ENCODE measurements at regions not wholly inside any gene's neighbourhood (a gene's known extent, or its start where the extent isn't known, plus 50 kb on each side); places are given as distances from the start of the nearest gene placed in this dataset.
"Not testable (repeated sequence)": the region's sequence is repeated elsewhere in the genome, so short reads cannot be mapped to it uniquely, and the experiment has no call there.

DNA sequence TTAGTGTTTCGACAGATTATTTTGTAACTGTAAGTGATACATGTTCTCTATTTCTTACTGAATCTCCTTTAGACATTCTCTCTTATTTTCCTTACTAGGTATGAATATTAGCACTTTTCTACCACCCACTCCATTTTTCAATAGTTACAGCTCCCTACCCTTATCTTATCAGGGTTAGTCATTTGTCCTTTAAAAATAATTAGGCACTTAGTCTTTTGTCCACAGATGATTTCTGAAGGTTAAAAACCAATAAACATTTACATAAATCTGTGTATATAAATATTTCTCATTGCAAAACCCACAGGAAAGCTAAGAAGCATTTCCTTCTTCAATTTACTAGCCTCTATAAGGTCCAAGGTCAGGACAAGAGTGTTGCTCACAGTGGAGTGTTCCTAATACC lies 624.1 kb upstream of the MIR17HG start:
- ATAC-seq (ENCODE audit: poor library complexity) = no peak
- DNase-seq = no peak
- intact Hi-C loops (cut with DNase I) = no loop called here

GRCh38 chr13:90726375-90726774 lies 621.1 kb upstream of the MIR17HG start:
- no peak for DNase-seq
- ATAC-seq (ENCODE audit: poor library complexity) = no peak
- intact Hi-C loops (cut with DNase I) = no loop called here

DNA sequence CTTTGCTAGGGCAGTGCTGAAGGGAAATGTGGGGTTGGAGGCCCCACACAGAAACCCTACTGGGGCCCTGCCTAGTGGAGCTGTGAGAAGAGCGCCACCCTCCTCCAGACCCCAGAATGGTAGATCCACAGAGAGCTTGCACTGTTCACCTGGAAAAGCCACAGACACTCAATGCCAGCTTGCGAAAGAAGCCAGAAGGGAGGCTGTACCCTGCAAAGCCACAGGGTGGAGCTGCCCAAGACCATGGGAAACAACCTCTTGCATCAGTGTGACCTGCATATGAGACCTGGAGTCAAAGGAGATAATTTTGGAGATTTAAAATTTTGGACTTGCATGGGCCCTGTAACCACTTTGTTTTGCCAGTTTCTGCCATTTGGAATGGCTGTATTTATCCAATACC lies 615.4 kb upstream of the MIR17HG start:
- DNase-seq = peak; percentile 13
- intact Hi-C loops (cut with DNase I) = no loop called here
- no peak for ATAC-seq (ENCODE audit: poor library complexity)

- intact Hi-C loops (cut with DNase I); ATAC-seq (ENCODE audit: poor library complexity); DNase-seq: not testable (repeated sequence)
These were observed 613.0 kb upstream of the MIR17HG start for GRCh38 chr13:90734497-90734896.

GRCh38 chr13:90738881-90739280 lies 608.6 kb upstream of the MIR17HG start:
- ATAC-seq (ENCODE audit: poor library complexity) (no peak), DNase-seq (no peak)
- intact Hi-C loops (cut with DNase I) = no loop called here

DNA sequence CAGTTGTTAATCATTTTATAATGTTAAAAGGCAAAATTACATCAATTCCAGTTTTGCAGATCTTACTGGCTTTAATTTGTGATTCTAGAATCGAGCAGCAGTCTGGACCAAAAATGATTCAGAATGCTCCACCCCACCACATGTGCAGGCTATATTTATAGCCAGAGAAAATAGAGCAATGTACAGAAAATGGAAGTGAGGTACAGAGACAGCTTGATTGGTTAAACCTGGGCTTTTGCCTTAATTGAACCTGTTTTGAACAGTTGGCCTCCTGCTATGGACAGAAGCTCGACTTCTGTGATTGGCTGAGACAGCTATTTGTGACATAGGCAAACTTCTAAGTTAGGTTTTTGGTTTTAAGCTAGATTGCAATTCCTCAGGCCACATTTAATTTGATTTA lies 607.4 kb upstream of the MIR17HG start:
- ATAC-seq (ENCODE audit: poor library complexity) (no peak), DNase-seq (no peak)
- intact Hi-C loops (cut with DNase I) = no loop called here

DNA sequence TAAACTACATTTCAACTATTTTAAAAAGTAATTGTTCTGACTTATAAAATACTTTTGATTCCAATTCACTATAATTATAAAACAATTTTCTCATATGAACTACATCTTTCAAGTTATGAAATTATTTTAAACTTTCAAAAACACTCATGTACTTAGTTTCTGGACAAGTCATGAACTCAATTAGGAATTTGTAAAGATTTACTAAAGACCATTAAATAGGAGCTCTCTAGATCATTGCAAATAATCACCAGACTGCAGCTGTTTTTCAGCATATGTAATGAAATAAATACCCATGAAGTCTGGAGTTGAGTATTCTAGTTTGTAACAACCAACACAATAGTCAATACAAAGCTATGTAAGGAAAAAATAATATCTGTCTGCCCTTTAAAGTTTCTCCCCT lies 605.1 kb upstream of the MIR17HG start:
- no peak for ATAC-seq (ENCODE audit: poor library complexity)
- intact Hi-C loops (cut with DNase I) = no loop called here

DNA sequence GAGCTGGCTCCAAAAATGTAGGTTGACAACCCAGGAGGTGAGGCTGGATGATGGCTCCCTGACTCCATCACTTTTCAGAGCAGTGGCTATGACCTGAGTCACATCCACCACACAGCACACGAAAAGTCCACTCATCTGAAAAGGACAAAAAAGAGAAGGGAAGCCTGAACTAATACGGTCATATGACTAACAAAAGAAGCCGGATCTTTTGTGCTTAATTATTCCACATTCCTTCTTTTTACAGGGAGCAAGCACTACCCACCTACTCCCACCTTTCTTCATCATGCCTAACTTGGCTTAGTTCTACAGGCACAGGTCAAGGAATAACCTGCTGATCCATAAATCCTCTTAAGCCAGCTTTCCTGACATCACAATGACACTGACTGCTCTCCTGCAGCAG lies 601.3 kb upstream of the MIR17HG start:
- DNase-seq (no peak), ATAC-seq (ENCODE audit: poor library complexity) (no peak)
- intact Hi-C loops (cut with DNase I) = no loop called here

More for the DNA sequence above, 605.1 kb upstream of the MIR17HG start:
- no peak for DNase-seq

DNA sequence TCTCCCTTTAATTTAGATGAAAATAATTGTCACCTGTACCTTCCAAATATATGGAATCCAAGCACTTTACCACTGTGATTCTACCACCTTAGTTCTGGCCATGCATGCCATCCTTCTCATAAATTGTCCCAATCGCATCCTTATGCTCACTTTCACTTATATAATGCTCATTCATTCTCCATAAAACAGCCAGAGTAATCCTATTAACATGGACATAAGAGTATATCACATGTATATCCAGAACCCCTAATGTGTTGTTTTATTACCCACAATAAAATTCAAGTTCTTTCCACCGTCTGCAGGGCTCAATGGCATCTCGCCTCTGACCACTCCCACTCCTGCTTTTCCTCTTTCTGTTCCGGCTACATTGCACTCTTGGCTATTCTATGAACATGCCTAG lies 597.5 kb upstream of the MIR17HG start:
- ATAC-seq (ENCODE audit: poor library complexity) = no peak
- no peak for DNase-seq
- intact Hi-C loops (cut with DNase I) = no loop called here

GRCh38 chr13:90751026-90751425 lies 596.5 kb upstream of the MIR17HG start:
- no peak for ATAC-seq (ENCODE audit: poor library complexity)
- DNase-seq = no peak
- intact Hi-C loops (cut with DNase I) = no loop called here

GRCh38 chr13:90752070-90752469 lies 595.4 kb upstream of the MIR17HG start:
- DNase-seq = no peak
- intact Hi-C loops (cut with DNase I) = no loop called here
- ATAC-seq (ENCODE audit: poor library complexity) = no peak

GRCh38 chr13:90757127-90757680 lies 590.3 kb upstream of the MIR17HG start:
- no peak for ATAC-seq (ENCODE audit: poor library complexity)
- intact Hi-C loops (cut with DNase I) = no loop called here
- no peak for DNase-seq

GRCh38 chr13:90760639-90761038 lies 586.8 kb upstream of the MIR17HG start:
- intact Hi-C loops (cut with DNase I) = no loop called here
- ATAC-seq (ENCODE audit: poor library complexity) = no peak

DNA sequence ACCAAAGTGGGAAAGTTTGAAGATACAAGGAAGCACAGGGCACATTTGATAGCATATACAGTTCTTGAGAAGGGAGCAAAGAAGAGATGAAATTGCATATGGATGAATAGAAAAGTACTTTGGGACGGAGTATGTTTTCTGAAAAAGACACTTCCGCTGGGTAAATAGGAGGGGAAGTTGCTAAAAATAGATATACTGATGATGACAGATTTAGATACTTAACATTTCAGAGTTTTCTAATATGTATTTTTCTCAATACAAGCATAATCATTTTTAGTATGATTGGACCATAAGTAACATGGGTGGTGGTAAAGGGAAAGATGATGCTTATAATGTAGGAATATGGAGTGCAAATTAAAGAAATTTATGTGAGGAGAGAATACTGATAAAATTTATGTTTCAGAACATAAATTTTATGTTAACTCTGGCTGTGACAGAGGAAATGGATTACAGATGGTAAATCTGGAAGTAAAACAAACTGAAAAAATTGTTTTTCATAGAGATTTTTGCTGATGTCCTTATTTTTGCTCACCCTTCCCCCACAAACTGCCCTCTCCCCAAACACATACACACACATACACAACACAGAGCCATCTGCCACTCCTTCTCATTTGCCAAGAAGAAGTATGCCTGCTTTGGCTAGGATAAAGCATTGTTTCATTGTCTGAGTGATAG lies 583.9 kb upstream of the MIR17HG start:
- intact Hi-C loops (cut with DNase I) = no loop called here
- no peak for ATAC-seq (ENCODE audit: poor library complexity)
- DNase-seq = no peak

More at GRCh38 chr13:90760639-90761038, 586.8 kb upstream of the MIR17HG start:
- DNase-seq = no peak

DNA sequence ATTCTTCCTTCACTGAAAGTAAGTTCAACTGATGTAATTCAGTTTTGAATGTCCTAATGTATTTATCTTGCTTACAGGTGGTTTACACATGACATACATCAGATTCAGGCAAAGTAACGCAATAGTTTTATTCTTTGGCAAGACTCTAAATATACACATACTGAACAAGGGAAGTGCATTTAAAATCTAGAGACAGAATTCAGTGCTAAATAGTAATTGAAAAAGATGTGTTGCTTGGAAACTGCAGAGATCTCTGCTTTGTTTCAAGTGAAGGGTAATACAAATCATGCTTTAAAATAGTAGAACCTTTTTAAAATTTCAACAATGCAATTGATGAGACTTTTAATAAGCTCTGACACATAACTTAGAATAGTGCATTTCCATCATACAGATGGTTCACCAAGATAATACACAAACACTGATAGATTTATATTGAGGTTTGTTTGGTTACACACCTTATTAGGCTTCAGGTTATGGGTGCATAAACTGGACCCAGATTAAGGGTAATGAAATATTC lies 581.0 kb upstream of the MIR17HG start:
- ATAC-seq (ENCODE audit: poor library complexity) = no peak
- intact Hi-C loops (cut with DNase I) = no loop called here
- no peak for DNase-seq

DNA sequence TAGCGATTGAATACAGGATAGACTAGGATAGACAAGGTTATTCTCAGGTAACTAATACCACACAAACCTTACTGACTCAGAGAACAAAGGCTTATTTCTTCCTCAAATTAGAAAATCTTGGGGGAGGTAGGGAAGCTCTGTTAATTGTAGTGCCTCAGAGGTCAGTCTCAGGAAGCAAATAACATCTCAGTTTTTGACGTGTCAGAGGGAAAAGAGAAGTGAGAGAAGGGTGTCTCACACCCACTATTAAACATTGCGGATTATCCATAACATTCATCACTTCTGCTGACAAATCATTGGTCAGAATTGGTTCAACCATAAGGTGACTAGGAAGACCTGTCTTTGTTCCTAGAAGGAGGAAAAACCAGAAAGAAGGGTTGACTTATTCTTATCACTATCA lies 579.4 kb upstream of the MIR17HG start:
- ATAC-seq (ENCODE audit: poor library complexity) = no peak
- DNase-seq = no peak
- intact Hi-C loops (cut with DNase I) = no loop called here

DNA sequence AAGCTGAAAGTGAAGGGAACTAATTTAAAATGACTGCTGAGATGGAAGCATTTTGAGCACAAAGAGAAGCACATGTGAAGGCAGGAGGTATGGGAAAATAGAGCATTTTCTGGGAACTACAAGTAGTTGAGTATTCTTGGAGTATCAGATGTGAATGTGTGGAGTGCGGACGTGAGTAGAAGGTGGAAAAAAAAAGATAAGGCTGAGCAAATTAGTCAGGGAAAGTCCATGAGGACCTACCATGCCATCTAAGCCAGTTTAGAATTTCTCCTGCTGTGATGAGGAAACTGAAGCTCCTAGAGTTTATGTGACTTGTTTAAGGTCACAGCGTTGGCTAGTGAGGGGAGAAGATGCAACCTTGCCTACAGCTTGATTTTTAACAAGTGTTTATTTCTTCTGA lies 578.1 kb upstream of the MIR17HG start:
- intact Hi-C loops (cut with DNase I) = no loop called here

DNA sequence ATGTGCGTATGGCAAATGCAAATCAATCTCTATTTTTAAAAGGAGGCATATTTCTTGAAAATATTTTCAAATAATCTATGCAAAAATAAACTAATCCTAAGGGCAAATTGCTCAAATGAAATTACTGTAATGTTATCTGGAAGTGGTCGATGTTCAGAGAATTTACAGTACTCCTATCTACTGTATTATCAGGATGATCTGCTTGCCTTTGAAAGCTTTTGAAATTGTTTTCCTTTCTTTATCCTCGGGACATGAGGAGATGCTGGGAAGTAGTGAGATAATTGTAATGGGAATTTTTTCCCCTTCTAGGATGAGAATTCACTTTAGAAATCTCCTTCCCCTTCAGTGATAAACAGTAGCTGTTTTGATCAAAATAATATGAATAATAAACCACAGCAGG lies 577.2 kb upstream of the MIR17HG start:
- ATAC-seq (ENCODE audit: poor library complexity) = no peak

More for the DNA sequence above, 578.1 kb upstream of the MIR17HG start:
- no peak for DNase-seq
- ATAC-seq (ENCODE audit: poor library complexity) = no peak

DNA sequence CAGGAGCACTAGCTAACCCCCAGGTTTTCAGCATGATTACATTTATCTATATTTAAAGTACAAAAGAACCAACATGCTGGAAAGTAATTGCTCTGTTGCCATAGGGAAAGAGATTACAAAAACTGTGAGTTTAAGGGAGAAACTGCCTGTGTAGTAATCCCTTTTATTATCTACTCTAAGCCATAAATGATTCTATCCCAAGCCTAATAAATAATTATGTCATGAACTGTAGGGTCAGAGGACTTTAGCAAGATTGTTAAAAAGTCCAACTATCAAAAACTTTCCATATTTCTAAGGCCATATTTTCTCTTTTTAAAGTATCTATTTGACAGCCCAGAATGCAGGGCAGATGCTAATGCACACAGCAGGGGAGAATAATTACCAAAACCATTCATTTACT lies 573.8 kb upstream of the MIR17HG start:
- intact Hi-C loops (cut with DNase I) = no loop called here
- DNase-seq (no peak), ATAC-seq (ENCODE audit: poor library complexity) (no peak)

More for the DNA sequence above, 577.2 kb upstream of the MIR17HG start:
- intact Hi-C loops (cut with DNase I) = no loop called here
- DNase-seq = no peak

- intact Hi-C loops (cut with DNase I) = no loop called here
These were observed 571.3 kb upstream of the MIR17HG start for GRCh38 chr13:90776051-90776748.

More at GRCh38 chr13:90776051-90776748, 571.3 kb upstream of the MIR17HG start:
- DNase-seq (no peak), ATAC-seq (ENCODE audit: poor library complexity) (no peak)

All from Right ventricle myocardium superior (tissue), 1 donor.